NCI-H187 treated with DMSO at 0.1 percent for 48 hours (cell line): ENCODE measurements at regions not wholly inside any gene's neighbourhood (a gene's known extent, or its start where the extent isn't known, plus 50 kb on each side); places are given as distances from the start of the nearest gene placed in this dataset.

Source experiments
- DNase-seq: peaks from one replicate; lab custom pipeline; 2025; lab: John Stamatoyannopoulos, UW

GRCh38 chr3:182575941-182576340 is 217.4 kb upstream of the ATP11B start:
- no peak for DNase-seq

GRCh38 chr3:182583545-182583944 is 209.8 kb upstream of the ATP11B start:
- no peak for DNase-seq

GRCh38 chr3:182585532-182586150 is 207.7 kb upstream of the ATP11B start:
- no peak for DNase-seq

- no peak for DNase-seq
These were observed 200.6 kb upstream of the ATP11B start for GRCh38 chr3:182592747-182593146.

DNA sequence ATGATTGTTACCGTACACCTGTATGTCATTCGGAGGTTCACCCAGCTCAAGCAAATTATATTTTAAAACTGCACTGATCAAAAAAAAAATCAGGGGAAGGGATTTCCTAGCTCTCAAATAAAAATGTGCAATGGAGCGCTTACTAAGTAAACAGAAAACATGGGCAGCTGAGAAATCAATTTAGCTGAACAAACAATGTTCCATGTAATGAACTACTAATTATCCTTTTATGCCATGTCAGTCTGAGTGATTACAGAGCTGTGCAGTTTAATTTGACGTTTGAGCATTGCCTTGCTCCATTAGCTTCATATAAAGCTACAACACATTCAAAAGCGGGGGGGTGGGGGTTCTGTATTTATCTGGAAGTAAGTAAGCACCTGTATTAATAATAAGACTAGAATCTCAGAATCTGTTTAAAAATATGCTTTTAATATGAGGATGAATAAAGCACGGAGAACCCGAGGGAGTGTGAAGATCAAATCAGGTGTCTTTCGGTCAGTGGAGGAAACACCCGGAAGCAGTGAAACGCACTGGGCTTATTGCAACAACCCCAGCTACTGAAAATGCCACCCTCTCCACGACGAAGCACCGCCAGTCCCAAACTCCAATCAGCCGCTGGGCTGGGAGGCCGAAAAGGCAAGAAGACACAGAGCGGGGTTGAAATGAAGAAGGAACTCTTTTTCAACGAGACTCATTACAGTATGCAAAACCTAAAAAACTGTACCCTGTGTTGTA is 196.5 kb upstream of the ATP11B start:
- DNase-seq, result peak; percentile 85

DNA sequence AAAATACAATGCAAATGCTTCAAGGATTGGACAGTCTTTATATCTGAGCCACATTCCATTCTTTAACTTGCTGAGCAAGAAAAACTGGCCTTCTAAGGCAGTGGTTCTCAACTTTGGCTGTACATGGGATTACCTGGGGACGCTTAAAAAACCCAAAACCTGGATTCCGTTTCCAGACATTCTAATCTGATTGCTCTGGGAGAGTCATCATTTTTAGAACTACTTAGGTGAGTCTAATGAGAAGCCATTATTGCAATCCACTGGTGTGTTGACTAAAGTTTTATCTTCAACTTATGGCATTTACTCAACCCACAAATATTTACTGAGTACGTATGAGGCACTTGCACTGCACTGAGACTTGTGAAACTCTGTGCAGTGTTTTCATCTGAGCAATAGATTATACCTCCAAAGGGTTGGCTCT is 195.7 kb upstream of the ATP11B start:
- DNase-seq, result no peak

- DNase-seq, result no peak
These were observed 191.7 kb upstream of the ATP11B start for GRCh38 chr3:182601597-182601996.

DNA sequence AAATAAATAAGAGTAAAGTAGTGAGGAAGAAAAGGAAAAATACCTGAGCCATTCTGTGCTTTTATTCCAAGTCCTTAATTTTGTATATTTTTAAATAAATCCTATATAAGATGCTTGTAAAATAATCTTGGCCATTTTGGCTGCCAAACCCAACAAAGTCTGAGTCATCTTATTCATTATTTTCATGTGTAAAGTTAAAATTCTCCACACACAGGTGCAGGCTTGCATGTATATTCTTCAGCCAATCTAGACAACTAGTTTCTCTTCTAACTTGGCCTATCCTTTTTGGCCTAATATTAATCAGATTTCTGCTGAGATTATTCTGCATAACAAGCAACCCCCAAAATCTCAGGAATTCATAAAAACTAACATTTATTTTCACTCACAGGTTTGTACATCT is 189.8 kb upstream of the ATP11B start:
- DNase-seq, result no peak

DNA sequence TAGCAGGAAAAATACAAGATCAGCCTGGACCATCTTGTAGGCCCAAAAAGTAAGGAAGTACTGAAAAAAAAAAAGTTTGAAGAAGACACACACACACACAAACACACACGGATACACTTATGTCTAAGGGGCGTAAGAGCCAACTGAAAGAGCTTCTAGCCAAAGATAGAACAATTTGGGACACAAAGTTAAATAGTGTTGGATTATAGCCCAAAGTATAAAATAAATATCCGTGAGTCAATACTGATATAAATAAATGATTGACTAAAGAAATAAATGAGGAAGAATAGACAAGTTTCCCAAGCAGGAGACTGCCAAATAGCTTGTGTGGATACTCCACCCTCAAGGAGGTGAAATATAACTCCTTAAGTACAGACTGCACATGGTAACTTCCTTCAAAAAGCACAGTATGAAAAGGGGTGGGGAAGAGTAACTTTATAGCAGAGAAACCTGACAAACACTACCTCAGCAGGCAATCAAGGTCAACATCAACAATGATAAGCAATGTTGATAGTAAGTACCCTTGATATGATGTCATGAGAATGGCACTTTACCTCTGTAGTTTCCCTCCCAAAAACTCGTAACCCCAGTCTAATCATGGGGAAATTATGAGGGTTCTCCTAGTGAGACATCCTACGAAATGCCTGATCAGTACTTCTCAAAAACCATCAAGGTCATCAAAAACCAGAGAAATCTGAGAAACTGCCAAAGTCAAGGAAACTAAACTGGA is 187.3 kb upstream of the ATP11B start:
- no peak for DNase-seq

- no peak for DNase-seq
These were observed 186.3 kb upstream of the ATP11B start for GRCh38 chr3:182606905-182607504.

GRCh38 chr3:182608832-182609231 is 184.5 kb upstream of the ATP11B start:
- DNase-seq, result no peak

- no peak for DNase-seq
These were observed 183.6 kb upstream of the ATP11B start for GRCh38 chr3:182609575-182610156.

GRCh38 chr3:182612332-182612731 is 181.0 kb upstream of the ATP11B start:
- DNase-seq, result no peak

DNA sequence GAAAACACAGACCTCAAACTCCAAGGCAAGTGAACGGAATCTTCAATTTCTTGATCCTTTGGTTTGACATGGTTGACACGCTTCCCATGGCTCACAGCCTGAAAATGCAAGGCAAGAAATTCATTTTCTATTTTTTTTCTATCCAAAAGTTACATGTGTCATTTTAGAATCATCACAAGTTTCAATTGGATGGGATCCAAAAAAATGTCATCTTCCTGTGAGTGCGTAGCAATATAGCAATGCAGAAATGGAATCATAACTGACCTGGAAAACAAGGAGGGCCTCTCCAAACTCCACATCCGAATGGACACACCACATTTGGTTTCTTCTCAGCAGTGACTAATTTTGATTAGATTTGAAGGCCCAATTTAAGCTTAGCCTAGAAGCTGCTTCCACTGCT is 175.8 kb upstream of the ATP11B start:
- no peak for DNase-seq

GRCh38 chr3:182618085-182618732 is 175.1 kb upstream of the ATP11B start:
- peak; percentile 20 for DNase-seq

DNA sequence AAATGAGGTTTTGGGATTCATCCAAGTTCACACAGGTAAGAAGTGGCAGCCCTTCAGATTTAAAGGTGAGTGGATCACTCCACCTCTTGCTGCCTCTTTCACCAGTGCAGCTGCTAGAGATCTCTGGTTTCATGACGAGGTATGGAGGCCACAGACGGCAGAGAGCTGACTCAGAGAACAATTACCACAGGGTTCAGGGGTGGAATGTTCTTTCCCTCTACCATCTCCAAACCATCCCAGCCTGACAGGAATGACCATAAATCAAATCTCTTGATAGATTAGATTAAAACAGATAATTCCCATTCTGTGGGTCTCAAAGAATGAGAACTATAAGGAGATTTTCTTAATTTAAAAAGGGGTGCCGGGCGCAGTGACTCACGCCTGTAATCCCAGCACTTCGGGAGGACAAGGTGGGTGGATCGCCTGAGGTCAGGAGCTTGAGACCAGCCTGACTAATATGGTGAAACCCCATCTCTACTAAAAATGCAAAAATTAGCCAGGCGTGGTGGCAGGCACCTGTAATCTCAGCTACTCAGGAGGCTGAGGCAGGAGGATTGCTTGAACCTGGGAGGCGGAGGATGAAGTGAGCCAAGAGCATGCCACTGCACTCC is 174.2 kb upstream of the ATP11B start:
- no peak for DNase-seq

GRCh38 chr3:182620723-182621434 is 172.4 kb upstream of the ATP11B start:
- no peak for DNase-seq

- no peak for DNase-seq
These were observed 171.7 kb upstream of the ATP11B start for GRCh38 chr3:182621435-182622240.

DNA sequence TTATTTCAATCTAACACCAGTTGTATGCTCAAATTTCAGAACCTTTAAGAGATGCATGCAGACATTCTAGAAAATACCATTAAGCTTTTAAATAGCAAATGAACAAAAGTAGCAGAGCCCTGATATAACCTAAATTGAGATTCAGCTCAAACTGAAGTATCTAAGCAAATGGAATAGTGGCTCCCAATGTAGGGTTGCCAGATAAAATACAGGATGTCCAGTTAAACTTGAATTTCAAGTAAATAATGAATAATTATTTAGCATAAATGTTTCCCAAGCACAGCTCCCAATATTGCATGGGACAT is 171.1 kb upstream of the ATP11B start:
- no peak for DNase-seq
